GM13976 (cell line): ENCODE measurements at regions not wholly inside any gene's neighbourhood (a gene's known extent, or its start where the extent isn't known, plus 50 kb on each side); places are given as distances from the start of the nearest gene placed in this dataset.

Experiments
- DNase-seq: peaks from one replicate; pipeline ENCODE4 v3.0.0; 2012; ENCODE audit warnings: low spot score
- in situ Hi-C: fragments of 300-500 bp; cut with MboI; formaldehyde crosslinking; loops from one replicate; pipeline ENCODE4 v1.12.0; 2022; ENCODE audit warnings: low sequenced_read_pairs, mixed read lengths, inconsistent platforms; ENCODE audit not compliant: unreplicated experiment
- TF ChIP-seq, protein P1 (sequence below): IDR thresholded peaks from 2 replicates; pipeline ENCODE4 v1.5.1; 2012; ENCODE audit warnings: borderline replicate concordance, mild to moderate bottlenecking; ENCODE audit not compliant: insufficient read depth; ENCODE audit errors: extremely low read depth, missing control alignments, control extremely low read depth

DNA sequence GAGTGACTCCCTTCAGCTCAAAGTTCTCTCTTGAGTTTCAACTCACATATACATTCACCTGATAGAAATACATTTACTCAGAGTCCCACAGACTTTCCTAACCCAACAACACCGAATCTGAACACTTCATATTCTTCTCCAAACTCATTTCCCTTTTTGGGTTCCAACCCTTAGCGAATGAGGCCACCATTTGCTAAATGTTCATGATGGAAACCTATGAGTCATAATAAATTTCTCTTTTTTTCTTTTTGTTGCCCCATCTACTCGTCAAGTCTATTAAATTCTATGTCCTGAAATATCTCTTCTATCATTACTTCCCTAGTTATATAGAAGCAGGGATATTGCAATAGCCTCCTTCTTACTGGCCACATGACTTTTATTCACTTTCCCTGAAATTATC, 100.1 kb downstream of the HLX start:
- in situ Hi-C loops, result no loop called here
- no peak for DNase-seq

GRCh38 chr1:220982686-220983085, 103.4 kb downstream of the HLX start:
- in situ Hi-C loops, result no loop called here
- no peak for DNase-seq
- TF ChIP-seq, protein P1, sequence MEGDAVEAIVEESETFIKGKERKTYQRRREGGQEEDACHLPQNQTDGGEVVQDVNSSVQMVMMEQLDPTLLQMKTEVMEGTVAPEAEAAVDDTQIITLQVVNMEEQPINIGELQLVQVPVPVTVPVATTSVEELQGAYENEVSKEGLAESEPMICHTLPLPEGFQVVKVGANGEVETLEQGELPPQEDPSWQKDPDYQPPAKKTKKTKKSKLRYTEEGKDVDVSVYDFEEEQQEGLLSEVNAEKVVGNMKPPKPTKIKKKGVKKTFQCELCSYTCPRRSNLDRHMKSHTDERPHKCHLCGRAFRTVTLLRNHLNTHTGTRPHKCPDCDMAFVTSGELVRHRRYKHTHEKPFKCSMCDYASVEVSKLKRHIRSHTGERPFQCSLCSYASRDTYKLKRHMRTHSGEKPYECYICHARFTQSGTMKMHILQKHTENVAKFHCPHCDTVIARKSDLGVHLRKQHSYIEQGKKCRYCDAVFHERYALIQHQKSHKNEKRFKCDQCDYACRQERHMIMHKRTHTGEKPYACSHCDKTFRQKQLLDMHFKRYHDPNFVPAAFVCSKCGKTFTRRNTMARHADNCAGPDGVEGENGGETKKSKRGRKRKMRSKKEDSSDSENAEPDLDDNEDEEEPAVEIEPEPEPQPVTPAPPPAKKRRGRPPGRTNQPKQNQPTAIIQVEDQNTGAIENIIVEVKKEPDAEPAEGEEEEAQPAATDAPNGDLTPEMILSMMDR, result no peak

More for the DNA sequence above, 100.1 kb downstream of the HLX start:
- TF ChIP-seq, protein P1, result no peak

DNA sequence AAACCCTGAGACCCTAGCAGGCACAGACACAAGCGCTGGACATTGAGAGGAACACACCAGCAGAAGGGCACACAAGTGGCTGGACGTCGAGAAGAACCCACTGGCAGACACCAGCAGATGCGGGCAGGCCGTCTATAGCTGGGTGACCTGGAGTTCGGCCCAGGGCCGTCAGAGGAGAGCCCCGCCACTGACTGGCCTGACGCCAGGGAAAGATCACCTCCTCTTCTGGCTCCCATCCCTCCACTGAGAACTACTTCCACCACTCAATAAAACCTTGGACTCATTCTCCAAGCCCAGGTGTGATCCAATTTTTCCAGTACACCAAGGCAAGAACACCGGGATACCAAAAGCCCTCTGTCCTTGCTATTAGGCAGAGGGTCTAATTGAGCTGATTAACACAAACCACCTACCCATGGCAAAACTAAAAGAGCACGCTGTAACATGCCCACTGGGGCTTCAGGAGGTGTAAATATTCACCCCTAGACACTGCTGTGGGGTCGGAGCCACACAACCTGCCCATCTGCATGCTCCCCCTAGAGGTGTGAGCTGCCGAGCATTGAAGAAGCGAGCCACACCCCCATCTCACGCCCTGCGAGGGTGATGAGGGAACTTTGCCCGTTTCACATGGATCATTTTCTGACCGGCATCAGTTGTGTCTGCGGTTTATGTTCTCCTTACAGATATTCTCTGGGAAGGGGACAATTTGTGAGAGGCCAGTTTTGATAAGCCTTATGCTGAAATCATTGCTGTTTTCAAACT, 104.8 kb downstream of the HLX start:
- DNase-seq, result no peak
- TF ChIP-seq, protein P1, result peak; percentile 34
- in situ Hi-C loops, result no loop called here

GRCh38 chr1:220990427-220991339, 111.4 kb downstream of the HLX start:
- no peak for DNase-seq
- TF ChIP-seq, protein P1, result no peak
- in situ Hi-C loops, result no loop called here

DNA sequence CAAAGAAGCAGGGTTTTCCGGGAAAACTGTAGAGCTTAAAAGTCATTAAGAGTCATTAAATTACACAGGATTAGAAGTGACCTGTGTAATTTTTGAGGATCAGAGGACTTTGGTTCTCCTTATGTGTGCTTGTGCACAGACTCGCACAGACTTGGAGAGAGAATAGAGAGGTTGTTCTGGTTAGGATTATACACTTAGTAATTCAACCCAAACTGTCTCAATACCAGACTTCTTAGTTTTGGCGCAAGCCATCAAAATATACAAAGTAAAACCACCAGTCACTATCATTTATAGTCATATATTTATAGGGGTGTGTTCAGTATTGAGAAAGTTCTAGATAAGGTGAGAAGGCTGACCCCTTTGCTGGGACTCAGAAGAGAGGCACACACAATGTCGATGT, 112.3 kb downstream of the HLX start:
- TF ChIP-seq, protein P1, result no peak

GRCh38 chr1:220991959-220992704, 112.9 kb downstream of the HLX start:
- in situ Hi-C loops, result no loop called here
- no peak for DNase-seq
- TF ChIP-seq, protein P1, result no peak

More for the DNA sequence above, 112.3 kb downstream of the HLX start:
- no peak for DNase-seq
- in situ Hi-C loops, result no loop called here
